GM12892 (cell line): ENCODE measurements at regions not wholly inside any gene's neighbourhood (a gene's known extent, or its start where the extent isn't known, plus 50 kb on each side); places are given as distances from the start of the nearest gene placed in this dataset.

Experiments used
- POLR2A ChIP-seq: IDR thresholded peaks from 2 replicates; pipeline ENCODE4 v1.6.1; 2011; ENCODE audit warnings: low read depth, low read length, control low read depth
- POLR2AphosphoS5 ChIP-seq: IDR thresholded peaks from 2 replicates; pipeline ENCODE4 v1.6.1; 2011; ENCODE audit warnings: low read depth, low read length, control low read depth

DNA sequence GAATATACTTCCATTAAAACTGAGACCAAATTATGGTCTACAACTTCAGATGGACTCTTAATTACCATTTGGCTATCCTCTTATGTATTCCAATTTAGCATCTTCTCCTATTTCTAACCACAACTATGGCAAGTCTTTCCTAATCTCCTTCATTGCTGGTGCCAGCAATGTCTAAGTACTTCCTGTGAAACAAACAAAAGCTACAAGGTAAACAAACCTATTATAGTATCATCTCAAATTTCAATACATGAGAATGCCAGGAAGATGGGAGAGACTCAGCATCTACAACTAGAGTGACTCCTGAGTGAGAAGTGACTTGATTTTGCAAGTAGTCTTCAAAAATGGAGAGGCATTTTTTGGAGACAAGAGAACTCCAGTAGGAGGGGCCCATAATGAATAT is 202.9 kb upstream of the ATXN7L3B start:
- no peak for TF ChIP-seq POLR2A
- TF ChIP-seq POLR2AphosphoS5, result no peak
